A673 (cell line): ENCODE measurements at regions not wholly inside any gene's neighbourhood (a gene's known extent, or its start where the extent isn't known, plus 50 kb on each side); places are given as distances from the start of the nearest gene placed in this dataset.

Experiments used
- BruUV-seq: library from RNA; stranded (reverse); fragments of 400-500 nt; replicated peaks from 2 replicates; lab custom pipeline; 2021; lab: Mats Ljungman, UMichigan
- CTCF ChIA-PET: fragments of 300-600 bp; sonication (Branson Sonifier 250); formaldehyde crosslinking; loops from one replicate; lab custom pipeline; 2022; ENCODE audit warnings: antibody characterized with exemption; lab: Charles Lee
- POLR2A ChIA-PET: fragments of 300-600 bp; sonication (Branson Sonifier 250); formaldehyde crosslinking; loops from one replicate; lab custom pipeline; 2022; ENCODE audit warnings: antibody characterized with exemption; ENCODE audit not compliant: low non-redundant PET; lab: Charles Lee
- DNase-seq: peaks from one replicate; pipeline ENCODE4 v3.0.0-alpha.2; 2015; ENCODE audit warnings: low spot score
- H3K27ac ChIP-seq: fragments of 200-600 bp; sonication (generic); 2 replicates; pipeline ENCODE4 v1.5.1; 2016; ENCODE audit warnings: mixed run types, low read depth, mild to moderate bottlenecking, mixed read lengths, antibody characterized with exemption, low read length; ENCODE audit not compliant: poor library complexity, severe bottlenecking
- H3K27me3 ChIP-seq: fragments of 200-600 bp; sonication (generic); replicated peaks from 2 replicates; pipeline ENCODE4 v1.6.1; 2017; ENCODE audit warnings: mixed run types, low read depth, mild to moderate bottlenecking, mixed read lengths, antibody characterized with exemption, low read length; ENCODE audit not compliant: insufficient read depth, poor library complexity
- H3K36me3 ChIP-seq: fragments of 200-600 bp; sonication (generic); 2 replicates; pipeline ENCODE4 v1.6.1; 2016; ENCODE audit warnings: mixed run types, mild to moderate bottlenecking, mixed read lengths, antibody characterized with exemption, low read length; ENCODE audit not compliant: insufficient read depth, poor library complexity, severe bottlenecking
- H3K4me1 ChIP-seq: fragments of 200-600 bp; sonication (generic); 2 replicates; pipeline ENCODE4 v1.6.1; 2017; ENCODE audit warnings: mixed run types, mild to moderate bottlenecking, mixed read lengths, antibody characterized with exemption, low read length; ENCODE audit not compliant: insufficient read depth, poor library complexity, severe bottlenecking
- H3K4me3 ChIP-seq: fragments of 200-600 bp; sonication (generic); 2 replicates; pipeline ENCODE4 v1.5.1; 2016; ENCODE audit warnings: low read depth, mixed run types, mild to moderate bottlenecking, mixed read lengths, low read length; ENCODE audit not compliant: poor library complexity, severe bottlenecking
- H3K9me3 ChIP-seq: fragments of 200-600 bp; sonication (generic); 2 replicates; pipeline ENCODE4 v1.6.1; 2016; ENCODE audit warnings: mixed run types, low read depth, mild to moderate bottlenecking, mixed read lengths, antibody characterized with exemption, low read length; ENCODE audit not compliant: poor library complexity, severe bottlenecking
- EZH2 ChIP-seq: fragments of 200-600 bp; sonication (generic); IDR thresholded peaks from 2 replicates; pipeline ENCODE4 v1.6.1; 2017; ENCODE audit warnings: borderline replicate concordance, low read depth, mild to moderate bottlenecking, mixed read lengths, antibody characterized with exemption, low read length; ENCODE audit not compliant: poor library complexity, severe bottlenecking
- intact Hi-C: fragments of 100-400 bp; cut with micrococcal nuclease; formaldehyde crosslinking; loops from one replicate; pipeline ENCODE4 v1.10.0; 2022; ENCODE audit not compliant: unreplicated experiment
- TF ChIP-seq, protein P1 (sequence below): fragments of 300-800, 200-600 bp; sonication (generic); conservative IDR thresholded peaks from 2 replicates; pipeline ENCODE4 v1.5.1; 2017; ENCODE audit warnings: low read depth, mild to moderate bottlenecking, antibody characterized with exemption, low read length, moderate library complexity, mixed read lengths

- H3K36me3 ChIP-seq = no peaks in the 10 kb centered on the region
- intact Hi-C loops = no loop called here
- no peak overlapping the region for H3K27ac ChIP-seq
- DNase-seq = no peak
- no peak for TF ChIP-seq EZH2
- TF ChIP-seq, protein P1, sequence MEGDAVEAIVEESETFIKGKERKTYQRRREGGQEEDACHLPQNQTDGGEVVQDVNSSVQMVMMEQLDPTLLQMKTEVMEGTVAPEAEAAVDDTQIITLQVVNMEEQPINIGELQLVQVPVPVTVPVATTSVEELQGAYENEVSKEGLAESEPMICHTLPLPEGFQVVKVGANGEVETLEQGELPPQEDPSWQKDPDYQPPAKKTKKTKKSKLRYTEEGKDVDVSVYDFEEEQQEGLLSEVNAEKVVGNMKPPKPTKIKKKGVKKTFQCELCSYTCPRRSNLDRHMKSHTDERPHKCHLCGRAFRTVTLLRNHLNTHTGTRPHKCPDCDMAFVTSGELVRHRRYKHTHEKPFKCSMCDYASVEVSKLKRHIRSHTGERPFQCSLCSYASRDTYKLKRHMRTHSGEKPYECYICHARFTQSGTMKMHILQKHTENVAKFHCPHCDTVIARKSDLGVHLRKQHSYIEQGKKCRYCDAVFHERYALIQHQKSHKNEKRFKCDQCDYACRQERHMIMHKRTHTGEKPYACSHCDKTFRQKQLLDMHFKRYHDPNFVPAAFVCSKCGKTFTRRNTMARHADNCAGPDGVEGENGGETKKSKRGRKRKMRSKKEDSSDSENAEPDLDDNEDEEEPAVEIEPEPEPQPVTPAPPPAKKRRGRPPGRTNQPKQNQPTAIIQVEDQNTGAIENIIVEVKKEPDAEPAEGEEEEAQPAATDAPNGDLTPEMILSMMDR = no peak
- POLR2A ChIA-PET = no interaction called here
- CTCF ChIA-PET = no interaction called here
- no TSS peak for BruUV-seq
- H3K4me1 ChIP-seq = no peaks in the 10 kb centered on the region
- no peak overlapping the region for H3K4me3 ChIP-seq
- H3K9me3 ChIP-seq = no peaks in the 10 kb centered on the region
- H3K27me3 ChIP-seq = no peaks in the 10 kb centered on the region
Observed at GRCh38 chr2:16188261-16188890, 248.0 kb downstream of the MYCN start.

GRCh38 chr2:16187482-16187817, 247.1 kb downstream of the MYCN start:
- Histone ChIP-seq H3K9me3 (no peaks in the 10 kb centered on the region), H3K4me1 (no peaks in the 10 kb centered on the region), H3K27ac (no peak overlapping the region), H3K36me3 (no peaks in the 10 kb centered on the region), H3K4me3 (no peak overlapping the region), H3K27me3 (no peaks in the 10 kb centered on the region)
- no peak for TF ChIP-seq EZH2
- TF ChIP-seq, protein P1 = no peak
- CTCF ChIA-PET = no interaction called here
- intact Hi-C loops = no loop called here
- POLR2A ChIA-PET = no interaction called here
- no TSS peak for BruUV-seq
- DNase-seq = no peak

- TF ChIP-seq, protein P1 = no peak
- TF ChIP-seq EZH2 = no peak
- ChIA-PET CTCF (no interaction called here), POLR2A (no interaction called here)
- no peak for DNase-seq
- Histone ChIP-seq H3K9me3 (no peaks in the 10 kb centered on the region), H3K4me1 (no peaks in the 10 kb centered on the region), H3K27me3 (no peaks in the 10 kb centered on the region), H3K4me3 (no peak overlapping the region), H3K36me3 (no peaks in the 10 kb centered on the region), H3K27ac (no peak overlapping the region)
- intact Hi-C loops = no loop called here
- no TSS peak for BruUV-seq
Observed at GRCh38 chr2:16186661-16187481, 246.5 kb downstream of the MYCN start.
